ENCODE measurements at regions not wholly inside any gene's neighbourhood (a gene's known extent, or its start where the extent isn't known, plus 50 kb on each side); places are given as distances from the start of the nearest gene placed in this dataset.

DNA sequence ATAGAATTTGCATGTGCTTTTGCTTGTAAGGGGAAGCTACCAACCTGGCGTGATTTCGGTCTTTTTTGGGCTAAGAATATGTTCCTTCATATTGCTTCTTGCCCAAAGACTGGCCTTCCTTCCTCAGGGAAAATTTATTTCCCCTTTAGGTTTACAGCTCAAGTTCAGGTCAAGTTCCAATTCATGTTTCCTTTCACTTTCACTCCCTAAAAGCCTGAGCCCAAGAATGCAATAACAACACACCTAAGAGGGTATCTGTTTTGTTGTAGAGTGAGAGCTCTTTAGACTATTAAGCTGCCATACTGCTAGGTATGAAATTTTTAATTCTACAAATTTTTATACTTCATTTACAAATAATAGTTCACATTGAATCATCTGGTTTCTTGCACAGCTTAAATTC lies 299.6 kb downstream of the TLL1 start:
- TF ChIP-seq NFIC (IDR thresholded peaks at IDR 0.05) (no peak), RAD21 (IDR thresholded peaks at IDR 0.05; ENCODE audit: low read depth) (no peak), EGR1 (IDR thresholded peaks at IDR 0.05) (no peak)
- TF ChIP-seq, protein P1, sequence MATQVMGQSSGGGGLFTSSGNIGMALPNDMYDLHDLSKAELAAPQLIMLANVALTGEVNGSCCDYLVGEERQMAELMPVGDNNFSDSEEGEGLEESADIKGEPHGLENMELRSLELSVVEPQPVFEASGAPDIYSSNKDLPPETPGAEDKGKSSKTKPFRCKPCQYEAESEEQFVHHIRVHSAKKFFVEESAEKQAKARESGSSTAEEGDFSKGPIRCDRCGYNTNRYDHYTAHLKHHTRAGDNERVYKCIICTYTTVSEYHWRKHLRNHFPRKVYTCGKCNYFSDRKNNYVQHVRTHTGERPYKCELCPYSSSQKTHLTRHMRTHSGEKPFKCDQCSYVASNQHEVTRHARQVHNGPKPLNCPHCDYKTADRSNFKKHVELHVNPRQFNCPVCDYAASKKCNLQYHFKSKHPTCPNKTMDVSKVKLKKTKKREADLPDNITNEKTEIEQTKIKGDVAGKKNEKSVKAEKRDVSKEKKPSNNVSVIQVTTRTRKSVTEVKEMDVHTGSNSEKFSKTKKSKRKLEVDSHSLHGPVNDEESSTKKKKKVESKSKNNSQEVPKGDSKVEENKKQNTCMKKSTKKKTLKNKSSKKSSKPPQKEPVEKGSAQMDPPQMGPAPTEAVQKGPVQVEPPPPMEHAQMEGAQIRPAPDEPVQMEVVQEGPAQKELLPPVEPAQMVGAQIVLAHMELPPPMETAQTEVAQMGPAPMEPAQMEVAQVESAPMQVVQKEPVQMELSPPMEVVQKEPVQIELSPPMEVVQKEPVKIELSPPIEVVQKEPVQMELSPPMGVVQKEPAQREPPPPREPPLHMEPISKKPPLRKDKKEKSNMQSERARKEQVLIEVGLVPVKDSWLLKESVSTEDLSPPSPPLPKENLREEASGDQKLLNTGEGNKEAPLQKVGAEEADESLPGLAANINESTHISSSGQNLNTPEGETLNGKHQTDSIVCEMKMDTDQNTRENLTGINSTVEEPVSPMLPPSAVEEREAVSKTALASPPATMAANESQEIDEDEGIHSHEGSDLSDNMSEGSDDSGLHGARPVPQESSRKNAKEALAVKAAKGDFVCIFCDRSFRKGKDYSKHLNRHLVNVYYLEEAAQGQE (IDR thresholded peaks at IDR 0.05; ENCODE audit: low read depth), result no peak
- TF ChIP-seq, protein P2, sequence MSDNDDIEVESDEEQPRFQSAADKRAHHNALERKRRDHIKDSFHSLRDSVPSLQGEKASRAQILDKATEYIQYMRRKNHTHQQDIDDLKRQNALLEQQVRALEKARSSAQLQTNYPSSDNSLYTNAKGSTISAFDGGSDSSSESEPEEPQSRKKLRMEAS (IDR thresholded peaks at IDR 0.05), result no peak

All from Ishikawa (cell line).